DLD1 (cell line): ENCODE measurements at regions not wholly inside any gene's neighbourhood (a gene's known extent, or its start where the extent isn't known, plus 50 kb on each side); places are given as distances from the start of the nearest gene placed in this dataset.
"Not testable (repeated sequence)": the region's sequence is repeated elsewhere in the genome, so short reads cannot be mapped to it uniquely, and the experiment has no call there.

Experiments used
- in situ Hi-C: cut with HindIII; loops from 2 replicates; pipeline ENCODE4 v1.10.0; 2017; ENCODE audit warnings: low sequenced_read_pairs

- in situ Hi-C loops = no loop called here
Measured at GRCh38 chr5:166127766-166128570, 2163.5 kb upstream of the WWC1 start.

- in situ Hi-C loops = not testable (repeated sequence)
Measured at GRCh38 chr5:166145107-166145506, 2146.3 kb upstream of the WWC1 start.

GRCh38 chr5:166163996-166164610 is 2127.3 kb upstream of the WWC1 start:
- in situ Hi-C loops = no loop called here

GRCh38 chr5:166165596-166165995 is 2125.8 kb upstream of the WWC1 start:
- in situ Hi-C loops = no loop called here

GRCh38 chr5:166166071-166166470 is 2125.4 kb upstream of the WWC1 start:
- in situ Hi-C loops = no loop called here

- in situ Hi-C loops = no loop called here
Measured at GRCh38 chr5:166172597-166172996, 2118.8 kb upstream of the WWC1 start.

GRCh38 chr5:166178411-166179080 is 2112.9 kb upstream of the WWC1 start:
- in situ Hi-C loops = no loop called here

- in situ Hi-C loops = no loop called here
Measured at GRCh38 chr5:166185185-166185584, 2106.3 kb upstream of the WWC1 start.

- in situ Hi-C loops = no loop called here
Measured at GRCh38 chr5:166188501-166189325, 2102.7 kb upstream of the WWC1 start.

- in situ Hi-C loops = no loop called here
Measured at GRCh38 chr5:166192696-166193095, 2098.7 kb upstream of the WWC1 start.

GRCh38 chr5:166195981-166196380 is 2095.5 kb upstream of the WWC1 start:
- in situ Hi-C loops = no loop called here

- in situ Hi-C loops = no loop called here
Measured at GRCh38 chr5:166200532-166200931, 2090.9 kb upstream of the WWC1 start.

GRCh38 chr5:166211640-166212039 is 2079.8 kb upstream of the WWC1 start:
- in situ Hi-C loops = no loop called here

- in situ Hi-C loops = no loop called here
Measured at GRCh38 chr5:166236327-166236726, 2055.1 kb upstream of the WWC1 start.

- in situ Hi-C loops = no loop called here
Measured at GRCh38 chr5:166240705-166241104, 2050.7 kb upstream of the WWC1 start.

- in situ Hi-C loops = no loop called here
Measured at GRCh38 chr5:166245556-166245955, 2045.9 kb upstream of the WWC1 start.

- in situ Hi-C loops = no loop called here
Measured at GRCh38 chr5:166251786-166252185, 2039.7 kb upstream of the WWC1 start.

GRCh38 chr5:166257661-166258060 is 2033.8 kb upstream of the WWC1 start:
- in situ Hi-C loops = no loop called here

- in situ Hi-C loops = no loop called here
Measured at GRCh38 chr5:166262395-166262794, 2029.0 kb upstream of the WWC1 start.

GRCh38 chr5:166267907-166268306 is 2023.5 kb upstream of the WWC1 start:
- in situ Hi-C loops = no loop called here

GRCh38 chr5:166270712-166271111 is 2020.7 kb upstream of the WWC1 start:
- in situ Hi-C loops = no loop called here
